Liver (tissue), 8 donors: ENCODE measurements at regions not wholly inside any gene's neighbourhood (a gene's known extent, or its start where the extent isn't known, plus 50 kb on each side); places are given as distances from the start of the nearest gene placed in this dataset.

Source experiments
- DNase-seq: peaks from one replicate; pipeline ENCODE4 v3.0.0-alpha.2; 2017; ENCODE audit warnings: low spot score
- H3K27ac ChIP-seq, 2 donors: one replicate each; pipeline ENCODE4 v1.7.0; 2013; ENCODE audit warnings: inconsistent platforms in 2 of 2, low read length in 2 of 2, control low read depth in 1 of 2, low read depth in 1 of 2, mild to moderate bottlenecking in 1 of 2
- H3K27me3 ChIP-seq, 4 donors: one replicate each; pipeline versions ENCODE4 v1.6.1 to v1.7.0; 2013; ENCODE audit warnings: low read length in 3 of 4, inconsistent platforms in 1 of 4, mild to moderate bottlenecking in 1 of 4, moderate library complexity in 1 of 4; ENCODE audit not compliant: control insufficient read depth in 4 of 4, insufficient read depth in 4 of 4
- H3K36me3 ChIP-seq, 4 donors: one replicate each; pipeline versions ENCODE4 v1.6.1 to v1.7.0; 2013; ENCODE audit warnings: low read length in 3 of 4, mild to moderate bottlenecking in 3 of 4, low read depth in 1 of 4, moderate library complexity in 1 of 4; ENCODE audit not compliant: control insufficient read depth in 4 of 4, insufficient read depth in 3 of 4
- H3K4me1 ChIP-seq, 4 donors: one replicate each; pipeline versions ENCODE4 v1.6.1 to v1.7.0; 2013; ENCODE audit warnings: low read length in 3 of 4, mild to moderate bottlenecking in 3 of 4, moderate library complexity in 1 of 4; ENCODE audit not compliant: control insufficient read depth in 4 of 4, insufficient read depth in 4 of 4
- H3K4me3 ChIP-seq, 3 donors: one replicate each; pipeline versions ENCODE4 v1.6.1 to v1.7.0; 2013; ENCODE audit warnings: low read length in 3 of 3, control low read depth in 1 of 3, low read depth in 1 of 3, mild to moderate bottlenecking in 1 of 3
- H3K9ac ChIP-seq, 2 donors: one replicate each; pipeline ENCODE4 v1.7.0; 2013; ENCODE audit warnings: low read length in 2 of 2, mild to moderate bottlenecking in 2 of 2, moderate library complexity in 2 of 2, control low read depth in 1 of 2, low read depth in 1 of 2
- H3K9me3 ChIP-seq, 4 donors: one replicate each; pipeline versions ENCODE4 v1.6.1 to v1.7.0; 2013; ENCODE audit warnings: low read length in 3 of 4; ENCODE audit not compliant: control insufficient read depth in 4 of 4
- EGR1 ChIP-seq, 2 donors: IDR thresholded peaks; 2 replicates each; pipeline ENCODE4 v1.6.1; 2016 to 2018; ENCODE audit warnings: antibody characterized with exemption in 2 of 2, low read depth in 2 of 2
- FOXA1 ChIP-seq: IDR thresholded peaks from 2 replicates; pipeline ENCODE4 v1.6.1; 2016; ENCODE audit warnings: antibody characterized with exemption
- FOXA2 ChIP-seq: IDR thresholded peaks from 2 replicates; pipeline ENCODE4 v1.6.1; 2016; ENCODE audit warnings: antibody characterized with exemption
- HNF4G ChIP-seq: IDR thresholded peaks from 2 replicates; pipeline ENCODE4 v1.6.1; 2016; ENCODE audit warnings: antibody characterized with exemption
- JUND ChIP-seq, 2 donors: IDR thresholded peaks; 2 replicates each; pipeline ENCODE4 v1.6.1; 2016; ENCODE audit warnings: antibody characterized with exemption in 2 of 2
- NR2F2 ChIP-seq: IDR thresholded peaks from 2 replicates; pipeline ENCODE4 v1.6.1; 2016; ENCODE audit warnings: antibody characterized with exemption
- RAD21 ChIP-seq, 2 donors: IDR thresholded peaks; 2 replicates each; pipeline ENCODE4 v1.6.1; 2016; ENCODE audit warnings: antibody characterized with exemption in 2 of 2, mild to moderate bottlenecking in 2 of 2
- RXRA ChIP-seq, 2 donors: IDR thresholded peaks; 2 replicates each; pipeline ENCODE4 v1.6.1; 2017 to 2018; ENCODE audit warnings: antibody characterized with exemption in 2 of 2, mild to moderate bottlenecking in 1 of 2
- SP1 ChIP-seq: IDR thresholded peaks from 2 replicates; pipeline ENCODE4 v1.6.1; 2018; ENCODE audit warnings: antibody characterized with exemption, mild to moderate bottlenecking
- TAF1 ChIP-seq: conservative IDR thresholded peaks from 2 replicates; pipeline ENCODE4 v1.6.1; 2016; ENCODE audit warnings: antibody characterized with exemption, mild to moderate bottlenecking
- YY1 ChIP-seq: IDR thresholded peaks from 2 replicates; pipeline ENCODE4 v1.6.1; 2016; ENCODE audit warnings: antibody characterized with exemption, mild to moderate bottlenecking
- WGBS: extraction: QIAGEN DNeasy Blood & Tissue Kit; methylation state at CpG from one replicate; pipeline ENCODE4 v1.1.7; 2013; 5-methylcytosine and 5-hydroxymethylcytosine counted together
- TF ChIP-seq, protein P1 (sequence below): IDR thresholded peaks from 2 replicates; pipeline ENCODE4 v1.6.1; 2016; ENCODE audit warnings: antibody characterized with exemption
- TF ChIP-seq, protein P2 (sequence below): IDR thresholded peaks from 2 replicates; pipeline ENCODE4 v1.6.1; 2016; ENCODE audit warnings: antibody characterized with exemption
- TF ChIP-seq, protein P3 (sequence below): IDR thresholded peaks from 2 replicates; pipeline ENCODE4 v1.6.1; 2016; ENCODE audit warnings: antibody characterized with exemption, mild to moderate bottlenecking
- TF ChIP-seq, protein P4 (sequence below): fragments of 150-350 bp; IDR thresholded peaks from 2 replicates; pipeline ENCODE4 v1.5.1; 2017; ENCODE audit warnings: improper control_type of control experiment, low read depth, low read length; ENCODE audit not compliant: missing input control
- TF ChIP-seq, protein P5 (sequence below): IDR thresholded peaks from 2 replicates; pipeline ENCODE4 v1.6.1; 2016; ENCODE audit warnings: antibody characterized with exemption
- donor health status: healthy.
- donor health status: healthy.
- donor health status: healthy.
- donor health status: healthy.
- donor health status: healthy.

DNA sequence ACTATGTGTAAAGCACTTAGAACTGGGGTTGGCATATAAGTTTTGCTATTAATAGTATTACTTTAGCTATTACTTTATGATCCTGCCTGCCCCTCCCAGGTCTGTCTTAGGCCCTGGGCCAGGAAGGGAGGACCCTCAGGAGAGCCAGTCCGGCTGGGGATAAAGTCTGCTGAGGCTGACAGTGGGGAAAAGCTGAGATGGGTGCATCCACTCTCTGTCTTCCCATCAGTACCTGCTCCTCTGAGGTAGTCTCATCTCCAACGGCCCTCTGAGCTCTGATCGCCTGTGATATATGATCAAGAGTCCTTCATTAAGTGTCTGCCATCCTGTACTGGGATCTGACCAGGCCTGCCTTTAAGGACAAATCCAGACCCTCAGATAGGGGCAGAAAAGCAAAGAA, 156.5 kb upstream of the PJA1 start:
- H3K27ac ChIP-seq = no peak overlapping the region
- no peak overlapping the region for H3K4me3 ChIP-seq
- peaks cover 0 to 2% (median 0%) of the 10 kb centered on the region in 4 donors for H3K27me3 ChIP-seq
- DNase-seq = no peak
- 79% methylated on average over 3 of the region's 3 CpGs for WGBS
- H3K9ac ChIP-seq = no peak overlapping the region
- H3K36me3 ChIP-seq = no peaks in the 10 kb centered on the region
- H3K9me3 ChIP-seq = no peaks in the 10 kb centered on the region
- H3K4me1 ChIP-seq = no peaks in the 10 kb centered on the region
- no peak for TF ChIP-seq TAF1
- TF ChIP-seq EGR1 (IDR thresholded peaks at IDR 0.05; ENCODE audit: low read depth in 2 of 2) = no peak
- TF ChIP-seq, protein P1, sequence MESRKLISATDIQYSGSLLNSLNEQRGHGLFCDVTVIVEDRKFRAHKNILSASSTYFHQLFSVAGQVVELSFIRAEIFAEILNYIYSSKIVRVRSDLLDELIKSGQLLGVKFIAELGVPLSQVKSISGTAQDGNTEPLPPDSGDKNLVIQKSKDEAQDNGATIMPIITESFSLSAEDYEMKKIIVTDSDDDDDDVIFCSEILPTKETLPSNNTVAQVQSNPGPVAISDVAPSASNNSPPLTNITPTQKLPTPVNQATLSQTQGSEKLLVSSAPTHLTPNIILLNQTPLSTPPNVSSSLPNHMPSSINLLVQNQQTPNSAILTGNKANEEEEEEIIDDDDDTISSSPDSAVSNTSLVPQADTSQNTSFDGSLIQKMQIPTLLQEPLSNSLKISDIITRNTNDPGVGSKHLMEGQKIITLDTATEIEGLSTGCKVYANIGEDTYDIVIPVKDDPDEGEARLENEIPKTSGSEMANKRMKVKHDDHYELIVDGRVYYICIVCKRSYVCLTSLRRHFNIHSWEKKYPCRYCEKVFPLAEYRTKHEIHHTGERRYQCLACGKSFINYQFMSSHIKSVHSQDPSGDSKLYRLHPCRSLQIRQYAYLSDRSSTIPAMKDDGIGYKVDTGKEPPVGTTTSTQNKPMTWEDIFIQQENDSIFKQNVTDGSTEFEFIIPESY = no peak

DNA sequence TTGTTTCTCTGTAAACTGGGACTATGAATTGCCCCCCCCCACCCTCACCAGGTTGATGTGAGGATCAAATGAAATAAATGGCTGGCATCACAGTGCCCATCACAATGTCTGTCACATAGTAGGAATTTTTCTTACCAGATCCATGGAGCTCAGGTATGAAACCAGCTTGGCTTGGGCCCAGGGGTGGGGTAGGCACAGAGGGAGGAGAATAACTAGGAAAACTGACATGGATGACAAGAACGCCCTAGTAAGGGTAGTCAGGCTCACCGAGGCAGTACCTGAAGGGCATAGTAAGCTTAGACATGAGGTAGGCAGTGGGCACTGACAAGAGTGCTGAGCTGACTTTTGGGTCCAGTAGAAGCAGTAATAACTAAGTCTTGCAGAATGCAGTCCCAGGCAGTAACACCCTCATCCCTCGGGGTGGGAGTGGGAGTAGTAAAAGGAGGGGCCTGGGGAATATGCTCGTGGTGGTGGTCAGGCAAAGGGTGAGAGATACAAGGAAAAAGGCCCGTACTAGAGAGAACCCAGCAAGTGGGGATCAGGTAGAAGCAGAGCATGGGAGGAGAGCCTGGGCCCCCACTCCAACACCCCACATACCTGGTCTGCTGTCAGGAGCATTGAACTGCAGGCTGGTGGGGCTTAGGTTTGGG, 155.9 kb upstream of the PJA1 start:
- Histone ChIP-seq H3K36me3 (no peaks in the 10 kb centered on the region), H3K27ac (no peak overlapping the region), H3K4me3 (no peak overlapping the region), H3K9me3 (no peaks in the 10 kb centered on the region), H3K4me1 (no peaks in the 10 kb centered on the region), H3K27me3 (peaks cover 0 to 2% (median 0%) of the 10 kb centered on the region in 4 donors), H3K9ac (no peak overlapping the region)
- 88% methylated on average over 5 of the region's 5 CpGs for WGBS
- no peak for TF ChIP-seq NR2F2
- TF ChIP-seq, protein P2, sequence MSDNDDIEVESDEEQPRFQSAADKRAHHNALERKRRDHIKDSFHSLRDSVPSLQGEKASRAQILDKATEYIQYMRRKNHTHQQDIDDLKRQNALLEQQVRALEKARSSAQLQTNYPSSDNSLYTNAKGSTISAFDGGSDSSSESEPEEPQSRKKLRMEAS = no peak
- no peak for TF ChIP-seq RAD21 (IDR thresholded peaks at IDR 0.05)
- no peak for DNase-seq

DNA sequence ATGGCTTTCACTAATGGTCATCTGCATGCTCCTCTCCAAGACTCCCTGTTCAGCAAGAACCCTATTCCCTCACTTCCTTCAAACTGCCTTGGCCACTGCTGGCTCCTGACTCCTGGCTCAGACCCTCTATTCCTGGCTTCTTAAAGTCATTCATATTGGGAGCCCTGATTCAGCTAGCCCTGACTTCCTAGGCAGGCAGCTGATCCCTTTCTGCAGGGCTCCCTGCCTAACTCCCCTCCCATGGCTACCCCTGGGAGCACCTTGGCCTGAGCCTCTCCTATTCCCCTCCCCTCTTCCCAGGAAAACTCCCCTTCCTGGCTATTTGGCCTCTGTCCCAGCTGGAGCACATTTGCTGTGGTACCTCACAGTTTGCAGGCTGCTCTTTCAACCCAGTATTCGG, 154.9 kb upstream of the PJA1 start:
- Histone ChIP-seq H3K36me3 (no peaks in the 10 kb centered on the region), H3K9me3 (no peaks in the 10 kb centered on the region), H3K27ac (no peak overlapping the region), H3K27me3 (peaks cover 0 to 2% (median 0%) of the 10 kb centered on the region in 4 donors), H3K9ac (no peak overlapping the region), H3K4me1 (no peaks in the 10 kb centered on the region), H3K4me3 (no peak overlapping the region)
- TF ChIP-seq YY1 = no peak
- TF ChIP-seq SP1 = no peak
- 78% methylated on average over 1 of the region's 1 CpG for WGBS
- DNase-seq = no peak

DNA sequence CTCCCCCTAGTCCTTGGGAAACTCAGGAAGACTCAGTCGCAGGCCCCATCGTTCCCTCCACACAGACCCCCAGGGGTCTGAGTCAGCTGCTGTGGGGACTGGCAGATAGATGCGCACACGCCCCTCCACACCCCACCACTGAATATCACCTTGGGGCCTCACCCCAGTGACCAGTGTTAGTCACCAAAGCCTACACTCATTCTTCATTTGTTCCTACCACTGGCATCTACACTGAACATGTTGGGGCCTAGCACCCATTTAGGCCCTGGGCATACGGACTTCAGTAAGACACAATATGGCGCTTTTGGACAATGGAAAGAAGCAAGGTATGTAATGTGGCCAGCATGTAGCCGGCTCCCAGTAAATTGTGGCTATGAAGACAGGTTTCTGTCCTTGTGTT, 154.1 kb upstream of the PJA1 start:
- Histone ChIP-seq H3K27ac (no peak overlapping the region), H3K4me1 (no peaks in the 10 kb centered on the region), H3K4me3 (no peak overlapping the region), H3K9ac (no peak overlapping the region), H3K27me3 (peaks cover 0 to 2% (median 0%) of the 10 kb centered on the region in 4 donors), H3K9me3 (no peaks in the 10 kb centered on the region), H3K36me3 (no peaks in the 10 kb centered on the region)
- WGBS = 88% methylated on average over 7 of the region's 7 CpGs
- DNase-seq = no peak
- TF ChIP-seq TAF1 (no peak), RXRA (IDR thresholded peaks at IDR 0.05) (no peak), JUND (IDR thresholded peaks at IDR 0.05) (no peak), FOXA2 (no peak), SP1 (no peak), EGR1 (IDR thresholded peaks at IDR 0.05; ENCODE audit: low read depth in 2 of 2) (no peak), RAD21 (IDR thresholded peaks at IDR 0.05) (no peak), FOXA1 (no peak), HNF4G (no peak)
- TF ChIP-seq, protein P2 = no peak
- TF ChIP-seq, protein P3, sequence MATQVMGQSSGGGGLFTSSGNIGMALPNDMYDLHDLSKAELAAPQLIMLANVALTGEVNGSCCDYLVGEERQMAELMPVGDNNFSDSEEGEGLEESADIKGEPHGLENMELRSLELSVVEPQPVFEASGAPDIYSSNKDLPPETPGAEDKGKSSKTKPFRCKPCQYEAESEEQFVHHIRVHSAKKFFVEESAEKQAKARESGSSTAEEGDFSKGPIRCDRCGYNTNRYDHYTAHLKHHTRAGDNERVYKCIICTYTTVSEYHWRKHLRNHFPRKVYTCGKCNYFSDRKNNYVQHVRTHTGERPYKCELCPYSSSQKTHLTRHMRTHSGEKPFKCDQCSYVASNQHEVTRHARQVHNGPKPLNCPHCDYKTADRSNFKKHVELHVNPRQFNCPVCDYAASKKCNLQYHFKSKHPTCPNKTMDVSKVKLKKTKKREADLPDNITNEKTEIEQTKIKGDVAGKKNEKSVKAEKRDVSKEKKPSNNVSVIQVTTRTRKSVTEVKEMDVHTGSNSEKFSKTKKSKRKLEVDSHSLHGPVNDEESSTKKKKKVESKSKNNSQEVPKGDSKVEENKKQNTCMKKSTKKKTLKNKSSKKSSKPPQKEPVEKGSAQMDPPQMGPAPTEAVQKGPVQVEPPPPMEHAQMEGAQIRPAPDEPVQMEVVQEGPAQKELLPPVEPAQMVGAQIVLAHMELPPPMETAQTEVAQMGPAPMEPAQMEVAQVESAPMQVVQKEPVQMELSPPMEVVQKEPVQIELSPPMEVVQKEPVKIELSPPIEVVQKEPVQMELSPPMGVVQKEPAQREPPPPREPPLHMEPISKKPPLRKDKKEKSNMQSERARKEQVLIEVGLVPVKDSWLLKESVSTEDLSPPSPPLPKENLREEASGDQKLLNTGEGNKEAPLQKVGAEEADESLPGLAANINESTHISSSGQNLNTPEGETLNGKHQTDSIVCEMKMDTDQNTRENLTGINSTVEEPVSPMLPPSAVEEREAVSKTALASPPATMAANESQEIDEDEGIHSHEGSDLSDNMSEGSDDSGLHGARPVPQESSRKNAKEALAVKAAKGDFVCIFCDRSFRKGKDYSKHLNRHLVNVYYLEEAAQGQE = no peak
- TF ChIP-seq, protein P4, sequence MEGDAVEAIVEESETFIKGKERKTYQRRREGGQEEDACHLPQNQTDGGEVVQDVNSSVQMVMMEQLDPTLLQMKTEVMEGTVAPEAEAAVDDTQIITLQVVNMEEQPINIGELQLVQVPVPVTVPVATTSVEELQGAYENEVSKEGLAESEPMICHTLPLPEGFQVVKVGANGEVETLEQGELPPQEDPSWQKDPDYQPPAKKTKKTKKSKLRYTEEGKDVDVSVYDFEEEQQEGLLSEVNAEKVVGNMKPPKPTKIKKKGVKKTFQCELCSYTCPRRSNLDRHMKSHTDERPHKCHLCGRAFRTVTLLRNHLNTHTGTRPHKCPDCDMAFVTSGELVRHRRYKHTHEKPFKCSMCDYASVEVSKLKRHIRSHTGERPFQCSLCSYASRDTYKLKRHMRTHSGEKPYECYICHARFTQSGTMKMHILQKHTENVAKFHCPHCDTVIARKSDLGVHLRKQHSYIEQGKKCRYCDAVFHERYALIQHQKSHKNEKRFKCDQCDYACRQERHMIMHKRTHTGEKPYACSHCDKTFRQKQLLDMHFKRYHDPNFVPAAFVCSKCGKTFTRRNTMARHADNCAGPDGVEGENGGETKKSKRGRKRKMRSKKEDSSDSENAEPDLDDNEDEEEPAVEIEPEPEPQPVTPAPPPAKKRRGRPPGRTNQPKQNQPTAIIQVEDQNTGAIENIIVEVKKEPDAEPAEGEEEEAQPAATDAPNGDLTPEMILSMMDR = no peak
- TF ChIP-seq, protein P5, sequence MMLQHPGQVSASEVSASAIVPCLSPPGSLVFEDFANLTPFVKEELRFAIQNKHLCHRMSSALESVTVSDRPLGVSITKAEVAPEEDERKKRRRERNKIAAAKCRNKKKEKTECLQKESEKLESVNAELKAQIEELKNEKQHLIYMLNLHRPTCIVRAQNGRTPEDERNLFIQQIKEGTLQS = no peak
